GM12878 (cell line): ENCODE measurements at regions not wholly inside any gene's neighbourhood (a gene's known extent, or its start where the extent isn't known, plus 50 kb on each side); places are given as distances from the start of the nearest gene placed in this dataset.

Source experiments
- ATAC-seq: fragments of 200-7000 bp; cut with Tn5 transposase; 3 replicates; pipeline ENCODE4 v1.9.1; 2020; ENCODE audit warnings: mild to moderate bottlenecking, moderate library complexity
- BruUV-seq: library from RNA; stranded (reverse); fragments of 400-500 nt; replicated peaks from 2 replicates; lab custom pipeline; 2021; lab: Mats Ljungman, UMichigan
- CTCF ChIA-PET: fragments of 300-600 bp; sonication (Branson Sonifier 250); formaldehyde crosslinking; extraction: SDS; loops from one replicate; lab custom pipeline; 2021; ENCODE audit warnings: inconsistent platforms; lab: Yijun Ruan, JAX
- POLR2A ChIA-PET: fragments of 350-600 bp; formaldehyde crosslinking; extraction: SDS; loops from one replicate; lab custom pipeline; 2021; ENCODE audit warnings: inconsistent platforms; lab: Charles Lee
- RAD21 ChIA-PET: fragments of 300-600 bp; sonication (Branson Sonifier 250); formaldehyde crosslinking; loops from one replicate; lab custom pipeline; 2023; ENCODE audit warnings: antibody characterized with exemption; ENCODE audit not compliant: unreplicated experiment; lab: Charles Lee
- SMC1A ChIA-PET: fragments of 300-600 bp; sonication (Branson Sonifier 250); formaldehyde crosslinking; loops from one replicate; lab custom pipeline; 2023; ENCODE audit not compliant: unreplicated experiment, uncharacterized antibody; lab: Charles Lee
- DNase-seq: peaks from one replicate; pipeline ENCODE4 v3.0.0-alpha.2; 2011; ENCODE audit warnings: low read depth, low spot score
- FAIRE-seq: peaks from 3 replicates; lab custom pipeline; 2011; peaks lifted over from hg19 to GRCh38; lab: Jason Lieb, UNC
- H2AFZ ChIP-seq: 2 replicates; pipeline ENCODE4 v1.6.0; 2011; ENCODE audit warnings: low read depth, low read length, control low read depth; ENCODE audit not compliant: control insufficient read depth
- H3K27ac ChIP-seq: 2 replicates; pipeline ENCODE4 v1.5.1; 2011; ENCODE audit warnings: control low read depth; ENCODE audit not compliant: control insufficient read depth, insufficient read depth
- H3K27me3 ChIP-seq, 2 experiments: replicated peaks in 1 of 2; 2 replicates each; pipeline versions ENCODE4 v1.6.0 to v1.6.1; 2011; ENCODE audit warnings: low read length in 1 of 2; ENCODE audit not compliant: control insufficient read depth in 2 of 2, insufficient read depth in 2 of 2
- H3K36me3 ChIP-seq, 2 experiments: 2 replicates each; pipeline ENCODE4 v1.5.1; 2011; ENCODE audit warnings: low read length in 1 of 2; ENCODE audit not compliant: control insufficient read depth in 2 of 2, insufficient read depth in 2 of 2
- H3K4me1 ChIP-seq: 2 replicates; pipeline ENCODE4 v1.6.1; 2011; ENCODE audit warnings: mild to moderate bottlenecking, low read length, moderate library complexity, mixed read lengths; ENCODE audit not compliant: control insufficient read depth, insufficient read depth
- H3K4me2 ChIP-seq: 2 replicates; pipeline ENCODE4 v1.6.0; 2011; ENCODE audit warnings: control low read depth; ENCODE audit not compliant: control insufficient read depth, insufficient read depth
- H3K4me3 ChIP-seq: fragments of 200-600 bp; sonication (generic); 2 replicates; pipeline ENCODE4 v1.5.1; 2016
- H3K79me2 ChIP-seq: 2 replicates; pipeline ENCODE4 v1.6.0; 2011; ENCODE audit warnings: low read length; ENCODE audit not compliant: control insufficient read depth, insufficient read depth
- H3K9ac ChIP-seq: 2 replicates; pipeline ENCODE4 v1.8.0; 2011; ENCODE audit warnings: low read length, control low read depth, mixed read lengths; ENCODE audit not compliant: control insufficient read depth, insufficient read depth
- H3K9me3 ChIP-seq: replicated peaks from 3 replicates; pipeline ENCODE4 v1.5.1; 2011; ENCODE audit warnings: mild to moderate bottlenecking, low read length; ENCODE audit not compliant: control insufficient read depth, insufficient read depth
- H4K20me1 ChIP-seq: 2 replicates; pipeline ENCODE4 v1.6.0; 2011; ENCODE audit not compliant: control insufficient read depth, insufficient read depth
- ATF3 ChIP-seq: IDR thresholded peaks from 2 replicates; pipeline ENCODE4 v1.6.1; 2011; ENCODE audit warnings: low read depth, mild to moderate bottlenecking, low read length, moderate library complexity, borderline replicate concordance; ENCODE audit errors: extremely low read depth
- CBFB ChIP-seq: IDR thresholded peaks from 2 replicates; pipeline ENCODE4 v1.6.1; 2016; ENCODE audit warnings: antibody characterized with exemption, low read depth
- EP300 ChIP-seq, 2 experiments: fragments of 150-350 bp in 1 of 2; IDR thresholded peaks; 2 replicates each; pipeline ENCODE4 v1.6.1; 2011 to 2012; ENCODE audit warnings: low read depth in 2 of 2, low read length in 2 of 2, borderline replicate concordance in 1 of 2, improper control_type of control experiment in 1 of 2, inconsistent platforms in 1 of 2; ENCODE audit not compliant: control insufficient read depth in 1 of 2
- ESRRA ChIP-seq: IDR thresholded peaks from 2 replicates; pipeline ENCODE4 v1.6.1; 2012; ENCODE audit warnings: mild to moderate bottlenecking, low read length, improper control_type of control experiment
- GATAD2B ChIP-seq: fragments of 450-650 bp; conservative IDR thresholded peaks from 2 replicates; pipeline ENCODE4 v1.6.1; 2017; ENCODE audit warnings: low read depth, mild to moderate bottlenecking, moderate library complexity
- IRF4 ChIP-seq: IDR thresholded peaks from 2 replicates; pipeline ENCODE4 v1.6.1; 2011; ENCODE audit warnings: low read depth, low read length
- NBN ChIP-seq: fragments of 450-650 bp; IDR thresholded peaks from 2 replicates; pipeline ENCODE4 v1.6.1; 2016
- NFIC ChIP-seq: IDR thresholded peaks from 2 replicates; pipeline ENCODE4 v1.6.1; 2012; ENCODE audit warnings: low read depth, mild to moderate bottlenecking, inconsistent platforms, low read length, moderate library complexity
- NKRF ChIP-seq: fragments of 450-650 bp; conservative IDR thresholded peaks from 2 replicates; pipeline ENCODE4 v1.6.1; 2017; ENCODE audit warnings: mild to moderate bottlenecking, moderate library complexity
- PAX5 ChIP-seq: IDR thresholded peaks from 2 replicates; pipeline ENCODE4 v1.6.1; 2011; ENCODE audit warnings: low read depth, low read length, borderline replicate concordance
- PAX8 ChIP-seq: fragments of 450-650 bp; IDR thresholded peaks from 2 replicates; pipeline ENCODE4 v1.6.1; 2017; ENCODE audit warnings: mild to moderate bottlenecking, moderate library complexity
- RCOR1 ChIP-seq: conservative IDR thresholded peaks from 2 replicates; pipeline ENCODE4 v1.6.1; 2012; ENCODE audit warnings: low read depth, low read length, improper control_type of control experiment
- YY1 ChIP-seq: IDR thresholded peaks from 2 replicates; pipeline ENCODE4 v1.6.1; 2011; ENCODE audit warnings: low read depth, mild to moderate bottlenecking, low read length
- ZNF274 ChIP-seq: IDR thresholded peaks from one replicate; pipeline ENCODE4 v1.8.0; 2011; ENCODE audit not compliant: insufficient read length, insufficient read depth
- ZNF384 ChIP-seq: IDR thresholded peaks from 2 replicates; pipeline ENCODE4 v1.6.1; 2012; ENCODE audit warnings: low read depth, mild to moderate bottlenecking, low read length, improper control_type of control experiment, borderline replicate concordance
- WGBS: methylation state at CpG from one replicate; pipeline ENCODE4 v1.1.6; 2016; ENCODE audit warnings: low lambda C conversion rate; ENCODE audit not compliant: insufficient replicate concordance, insufficient coverage; ENCODE audit errors: missing lambda C conversion rate; 5-methylcytosine and 5-hydroxymethylcytosine counted together
- in situ Hi-C: fragments of 300-500 bp; cut with MboI; formaldehyde crosslinking; loops from 9 replicates; pipeline ENCODE4 v1.14.3; 2018; ENCODE audit warnings: mixed read lengths
- intact Hi-C: fragments of 100-400 bp; cut with micrococcal nuclease; formaldehyde crosslinking; loops from one replicate; pipeline ENCODE4 v1.14.2; 2022; ENCODE audit not compliant: unreplicated experiment
- TF ChIP-seq, protein P1 (sequence below): fragments of 450-650 bp; formaldehyde crosslinking; IDR thresholded peaks from 2 replicates; pipeline ENCODE4 v1.4.0; 2020; ENCODE audit warnings: mild to moderate bottlenecking, moderate library complexity
- TF ChIP-seq, protein P2 (sequence below): fragments of 450-650 bp; IDR thresholded peaks from 2 replicates; pipeline ENCODE4 v1.6.1; 2017; ENCODE audit warnings: borderline replicate concordance

- FAIRE-seq (no peak), DNase-seq (no peak), ATAC-seq (peak; percentile 38; the same call in 2 of the 3 replicates)
- no TSS peak for BruUV-seq
- Histone ChIP-seq H3K27me3 (no peaks in the 10 kb centered on the region), H2AFZ (no peak overlapping the region), H3K9me3 (no peaks in the 10 kb centered on the region; the same call in 2 of the 3 replicates), H3K79me2 (no peaks in the 10 kb centered on the region), H3K36me3 (no peaks in the 10 kb centered on the region), H3K9ac (no peak overlapping the region), H3K27ac (no peak overlapping the region), H4K20me1 (no peaks in the 10 kb centered on the region), H3K4me3 (no peak overlapping the region), H3K4me1 (no peaks in the 10 kb centered on the region; the same call in 1 of the 2 replicates), H3K4me2 (no peak overlapping the region)
- in situ Hi-C loops, result no loop called here
- CTCF ChIA-PET, result interaction anchor here (1.2 kb wide), 1 partner anchor 10 kb away, joined by 3 read pairs; no protein-coding TSS in a partner anchor
- SMC1A ChIA-PET, result no interaction called here
- intact Hi-C loops, result no loop called here
- POLR2A ChIA-PET, result no interaction called here
- RAD21 ChIA-PET, result no interaction called here
- TF ChIP-seq ESRRA (no peak), EP300 (IDR thresholded peaks at IDR 0.05; ENCODE audit: borderline replicate concordance in 1 of 2, control insufficient read depth in 1 of 2, low read depth in 2 of 2, low read length in 2 of 2) (no peak), NFIC (no peak), ATF3 (no peak), ZNF384 (no peak), RCOR1 (no peak), GATAD2B (no peak), PAX5 (no peak), IRF4 (no peak), YY1 (no peak), NKRF (no peak), NBN (no peak), CBFB (no peak), ZNF274 (no peak), PAX8 (no peak)
- TF ChIP-seq, protein P1, sequence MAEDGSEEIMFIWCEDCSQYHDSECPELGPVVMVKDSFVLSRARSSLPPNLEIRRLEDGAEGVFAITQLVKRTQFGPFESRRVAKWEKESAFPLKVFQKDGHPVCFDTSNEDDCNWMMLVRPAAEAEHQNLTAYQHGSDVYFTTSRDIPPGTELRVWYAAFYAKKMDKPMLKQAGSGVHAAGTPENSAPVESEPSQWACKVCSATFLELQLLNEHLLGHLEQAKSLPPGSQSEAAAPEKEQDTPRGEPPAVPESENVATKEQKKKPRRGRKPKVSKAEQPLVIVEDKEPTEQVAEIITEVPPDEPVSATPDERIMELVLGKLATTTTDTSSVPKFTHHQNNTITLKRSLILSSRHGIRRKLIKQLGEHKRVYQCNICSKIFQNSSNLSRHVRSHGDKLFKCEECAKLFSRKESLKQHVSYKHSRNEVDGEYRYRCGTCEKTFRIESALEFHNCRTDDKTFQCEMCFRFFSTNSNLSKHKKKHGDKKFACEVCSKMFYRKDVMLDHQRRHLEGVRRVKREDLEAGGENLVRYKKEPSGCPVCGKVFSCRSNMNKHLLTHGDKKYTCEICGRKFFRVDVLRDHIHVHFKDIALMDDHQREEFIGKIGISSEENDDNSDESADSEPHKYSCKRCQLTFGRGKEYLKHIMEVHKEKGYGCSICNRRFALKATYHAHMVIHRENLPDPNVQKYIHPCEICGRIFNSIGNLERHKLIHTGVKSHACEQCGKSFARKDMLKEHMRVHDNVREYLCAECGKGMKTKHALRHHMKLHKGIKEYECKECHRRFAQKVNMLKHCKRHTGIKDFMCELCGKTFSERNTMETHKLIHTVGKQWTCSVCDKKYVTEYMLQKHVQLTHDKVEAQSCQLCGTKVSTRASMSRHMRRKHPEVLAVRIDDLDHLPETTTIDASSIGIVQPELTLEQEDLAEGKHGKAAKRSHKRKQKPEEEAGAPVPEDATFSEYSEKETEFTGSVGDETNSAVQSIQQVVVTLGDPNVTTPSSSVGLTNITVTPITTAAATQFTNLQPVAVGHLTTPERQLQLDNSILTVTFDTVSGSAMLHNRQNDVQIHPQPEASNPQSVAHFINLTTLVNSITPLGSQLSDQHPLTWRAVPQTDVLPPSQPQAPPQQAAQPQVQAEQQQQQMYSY (CRISPR knock-in tag), result no peak
- TF ChIP-seq, protein P2, sequence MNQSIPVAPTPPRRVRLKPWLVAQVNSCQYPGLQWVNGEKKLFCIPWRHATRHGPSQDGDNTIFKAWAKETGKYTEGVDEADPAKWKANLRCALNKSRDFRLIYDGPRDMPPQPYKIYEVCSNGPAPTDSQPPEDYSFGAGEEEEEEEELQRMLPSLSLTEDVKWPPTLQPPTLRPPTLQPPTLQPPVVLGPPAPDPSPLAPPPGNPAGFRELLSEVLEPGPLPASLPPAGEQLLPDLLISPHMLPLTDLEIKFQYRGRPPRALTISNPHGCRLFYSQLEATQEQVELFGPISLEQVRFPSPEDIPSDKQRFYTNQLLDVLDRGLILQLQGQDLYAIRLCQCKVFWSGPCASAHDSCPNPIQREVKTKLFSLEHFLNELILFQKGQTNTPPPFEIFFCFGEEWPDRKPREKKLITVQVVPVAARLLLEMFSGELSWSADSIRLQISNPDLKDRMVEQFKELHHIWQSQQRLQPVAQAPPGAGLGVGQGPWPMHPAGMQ, result no peak
- 13% methylated on average over 11 of the region's 11 CpGs for whole genome bisulfite sequencing
Measured at GRCh38 chr1:221888218-221888617, 146.3 kb upstream of the DUSP10 start.
